GM12892 (cell line): ENCODE measurements at regions not wholly inside any gene's neighbourhood (a gene's known extent, or its start where the extent isn't known, plus 50 kb on each side); places are given as distances from the start of the nearest gene placed in this dataset.

Experiments
- POLR2A ChIP-seq: IDR thresholded peaks from 2 replicates; pipeline ENCODE4 v1.6.1; 2011; ENCODE audit warnings: low read depth, low read length, control low read depth
- POLR2AphosphoS5 ChIP-seq: IDR thresholded peaks from 2 replicates; pipeline ENCODE4 v1.6.1; 2011; ENCODE audit warnings: low read depth, low read length, control low read depth
- TAF1 ChIP-seq: IDR thresholded peaks from 2 replicates; pipeline ENCODE4 v1.6.1; 2011; ENCODE audit warnings: low read depth, mild to moderate bottlenecking, control low read depth, low read length, borderline replicate concordance

DNA sequence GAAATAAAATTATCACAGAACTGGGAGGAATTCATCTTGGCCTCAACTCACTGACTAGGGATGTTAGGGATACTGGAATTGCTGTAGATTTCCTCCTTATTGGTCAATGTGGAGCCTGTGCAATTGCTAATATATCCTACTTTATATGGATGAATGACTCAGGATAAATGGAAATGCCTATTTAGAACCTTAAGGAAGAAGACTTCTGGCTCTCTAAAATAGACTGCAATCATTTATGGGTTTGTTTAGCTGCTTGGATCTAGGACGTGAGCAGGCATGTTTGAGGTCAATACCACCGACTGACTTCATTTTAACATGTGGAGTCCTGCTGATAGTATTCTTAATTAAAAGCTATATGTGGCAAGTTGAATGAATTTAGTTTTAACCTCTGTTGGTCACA is 1040.1 kb upstream of the LRRN3 start:
- TF ChIP-seq POLR2AphosphoS5 (no peak), TAF1 (no peak), POLR2A (no peak)
